CD4-positive, alpha-beta T cell (primary cell): ENCODE measurements at regions not wholly inside any gene's neighbourhood (a gene's known extent, or its start where the extent isn't known, plus 50 kb on each side); places are given as distances from the start of the nearest gene placed in this dataset.

Source experiments
- ATAC-seq: fragments of 200-7000 bp; cut with Tn5 transposase; one replicate; pipeline ENCODE4 v1.10.0; 2022; ENCODE audit warnings: mild to moderate bottlenecking; ENCODE audit not compliant: poor library complexity
- CTCF ChIA-PET: fragments of 350-600 bp; sonication (Branson Sonifier 250); formaldehyde crosslinking; loops from one replicate; lab custom pipeline; 2021; ENCODE audit warnings: antibody characterized with exemption, inconsistent platforms; lab: Charles Lee
- POLR2A ChIA-PET: fragments of 350-600 bp; sonication (Branson Sonifier 250); formaldehyde crosslinking; loops from one replicate; lab custom pipeline; 2021; ENCODE audit warnings: antibody characterized with exemption, inconsistent platforms; lab: Charles Lee
- DNase-seq, 14 experiments: peaks; one replicate each; pipeline ENCODE4 v3.0.0-alpha.2; 2013 to 2020; ENCODE audit warnings: mixed read lengths in 2 of 14
- H3K27ac ChIP-seq, 2 donors: one replicate each; pipeline versions ENCODE4 v1.5.1 to v1.7.0; 2013; ENCODE audit warnings: low read length in 2 of 2, low read depth in 1 of 2, mild to moderate bottlenecking in 1 of 2
- H3K27me3 ChIP-seq, 2 experiments: 1 replicate in 1 of 2; 2 replicates in 1 of 2; pipeline versions ENCODE4 v1.6.1 to v1.7.0; 2013; ENCODE audit warnings: low read length in 2 of 2, control low read depth in 1 of 2, mild to moderate bottlenecking in 1 of 2, moderate library complexity in 1 of 2; ENCODE audit not compliant: insufficient read depth in 2 of 2, control insufficient read depth in 1 of 2
- H3K36me3 ChIP-seq: one replicate; pipeline ENCODE4 v1.6.1; 2013; ENCODE audit warnings: low read length, control low read depth; ENCODE audit not compliant: insufficient read depth
- H3K4me1 ChIP-seq: one replicate; pipeline ENCODE4 v1.6.1; 2013; ENCODE audit warnings: low read length, control low read depth; ENCODE audit not compliant: insufficient read depth
- H3K4me3 ChIP-seq: one replicate; pipeline ENCODE4 v1.5.1; 2013; ENCODE audit warnings: mild to moderate bottlenecking, low read length, moderate library complexity
- H3K9me3 ChIP-seq, 2 experiments: 1 replicate in 1 of 2; 2 replicates in 1 of 2; pipeline versions ENCODE4 v1.6.1 to v1.7.0; 2013; ENCODE audit warnings: low read length in 2 of 2, mild to moderate bottlenecking in 2 of 2, control low read depth in 1 of 2, moderate library complexity in 1 of 2; ENCODE audit not compliant: control insufficient read depth in 1 of 2, insufficient read depth in 1 of 2
- H3K27ac Mint-ChIP-seq: one replicate; pipeline ENCODE4 v1.8.0; 2020; ENCODE audit warnings: mixed read lengths
- H3K27me3 Mint-ChIP-seq: one replicate; pipeline ENCODE4 v1.8.0; 2021; ENCODE audit warnings: mixed read lengths
- H3K36me3 Mint-ChIP-seq: one replicate; pipeline ENCODE4 v1.8.0; 2021; ENCODE audit warnings: low read depth, mixed read lengths
- H3K4me1 Mint-ChIP-seq: one replicate; pipeline ENCODE4 v1.8.0; 2021; ENCODE audit warnings: low read depth, mixed read lengths
- H3K4me3 Mint-ChIP-seq: one replicate; pipeline ENCODE4 v1.8.0; 2020; ENCODE audit warnings: mild to moderate bottlenecking, mixed read lengths
- H3K9me3 Mint-ChIP-seq: one replicate; pipeline ENCODE4 v1.8.0; 2020; ENCODE audit warnings: mixed read lengths
- CTCF ChIP-seq: fragments of 200-600 bp; IDR thresholded peaks from one replicate; pipeline ENCODE4 v1.8.0; 2022; ENCODE audit warnings: antibody characterized with exemption, mild to moderate bottlenecking
- intact Hi-C, 2 experiments: fragments of 100-400 bp; cut with DNase I in 1 of 2; cut with micrococcal nuclease in 1 of 2; formaldehyde crosslinking; loops; one replicate each; pipeline versions ENCODE4 v1.15.1 to v1.9.0; 2023 to 2025; cut with DNase I, micrococcal nuclease

- no peak overlapping the region for H3K27ac Mint-ChIP-seq
- no peak for TF ChIP-seq CTCF
- CTCF ChIA-PET = no interaction called here
- no peaks in the 10 kb centered on the region for H3K27me3 ChIP-seq
- POLR2A ChIA-PET = no interaction called here
- peaks cover 4 to 5% of the 10 kb centered on the region in 2 experiments for H3K9me3 ChIP-seq
- no peak overlapping the region for H3K4me3 ChIP-seq
- no peak overlapping the region for H3K27ac ChIP-seq
- H3K9me3 Mint-ChIP-seq = peaks cover 15% of the 10 kb centered on the region
- H3K4me1 Mint-ChIP-seq = no peaks in the 10 kb centered on the region
- ATAC-seq (no peak), DNase-seq (no peak)
- H3K4me3 Mint-ChIP-seq = no peak overlapping the region
- no peaks in the 10 kb centered on the region for H3K36me3 ChIP-seq
- intact Hi-C loops = no loop called here
- no peaks in the 10 kb centered on the region for H3K27me3 Mint-ChIP-seq
- H3K36me3 Mint-ChIP-seq = no peaks in the 10 kb centered on the region
- H3K4me1 ChIP-seq = no peaks in the 10 kb centered on the region
Measured at GRCh38 chr11:107071129-107071528, 52.9 kb upstream of the GUCY1A2 start.
